B cell (primary cell): ENCODE measurements at regions not wholly inside any gene's neighbourhood (a gene's known extent, or its start where the extent isn't known, plus 50 kb on each side); places are given as distances from the start of the nearest gene placed in this dataset.
"Not testable (repeated sequence)": the region's sequence is repeated elsewhere in the genome, so short reads cannot be mapped to it uniquely, and the experiment has no call there.

Experiments
- ATAC-seq: fragments of 200-7000 bp; cut with Tn5 transposase; one replicate; pipeline ENCODE4 v1.10.0; 2021; ENCODE audit warnings: low read depth, mild to moderate bottlenecking, moderate number of reproducible peaks, moderate library complexity
- CTCF ChIA-PET: fragments of 350-600 bp; sonication (Branson Sonifier 250); formaldehyde crosslinking; loops from one replicate; lab custom pipeline; 2021; ENCODE audit warnings: antibody characterized with exemption, inconsistent platforms; lab: Charles Lee
- POLR2A ChIA-PET: fragments of 350-600 bp; sonication (Branson Sonifier 250); formaldehyde crosslinking; loops from one replicate; lab custom pipeline; 2021; ENCODE audit warnings: antibody characterized with exemption; lab: Charles Lee
- DNase-seq: peaks from one replicate; pipeline ENCODE4 v3.0.0; 2013
- H2AFZ ChIP-seq: 2 replicates; pipeline ENCODE4 v1.6.1; 2012; ENCODE audit warnings: mild to moderate bottlenecking, low read depth, low read length; ENCODE audit not compliant: insufficient read depth, poor library complexity, severe bottlenecking
- H3K27ac ChIP-seq, 2 donors: 1 replicate in 1 of 2; 2 replicates in 1 of 2; pipeline ENCODE4 v1.5.1; 2012 to 2013; ENCODE audit warnings: low read length in 2 of 2, mild to moderate bottlenecking in 2 of 2, moderate library complexity in 1 of 2
- H3K27me3 ChIP-seq, 4 experiments: fragments of 200-600 bp in 1 of 4; sonication (generic) in 1 of 4; replicated peaks in 1 of 4; 1 replicate in 2 of 4; 2 replicates in 2 of 4; pipeline versions ENCODE4 v1.6.1 to v1.7.0; 2013 to 2016; ENCODE audit warnings: low read length in 3 of 4, mild to moderate bottlenecking in 2 of 4, mixed read lengths in 1 of 4, moderate library complexity in 1 of 4; ENCODE audit not compliant: insufficient read depth in 4 of 4, control insufficient read depth in 3 of 4; ENCODE audit errors: control extremely low read depth in 1 of 4
- H3K36me3 ChIP-seq, 2 experiments: replicated peaks in 1 of 2; 1 replicate in 1 of 2; 2 replicates in 1 of 2; pipeline versions ENCODE4 v1.6.1 to v1.7.1; 2013; ENCODE audit warnings: low read length in 1 of 2; ENCODE audit not compliant: insufficient read depth in 2 of 2, control insufficient read depth in 1 of 2; ENCODE audit errors: control extremely low read depth in 1 of 2, extremely low read depth in 1 of 2
- H3K4me1 ChIP-seq, 2 donors: fragments of 200-600 bp in 1 of 2; sonication (generic) in 1 of 2; 1 replicate in 1 of 2; 2 replicates in 1 of 2; pipeline versions ENCODE4 v1.5.1 to v1.6.1; 2013 to 2017; ENCODE audit warnings: low read length in 2 of 2; ENCODE audit not compliant: control insufficient read depth in 2 of 2, insufficient read depth in 2 of 2
- H3K4me2 ChIP-seq: replicated peaks from 2 replicates; pipeline ENCODE3; 2012; ENCODE audit warnings: mild to moderate bottlenecking, low read depth, low read length; ENCODE audit not compliant: poor library complexity, severe bottlenecking
- H3K4me3 ChIP-seq, 5 experiments: fragments of 200-600 bp in 1 of 5; sonication (generic) in 1 of 5; 1 replicate in 3 of 5; 2 replicates in 2 of 5; pipeline versions ENCODE4 v1.5.1 to v1.7.0; 2011 to 2016; ENCODE audit warnings: low read length in 4 of 5, mild to moderate bottlenecking in 4 of 5, low read depth in 2 of 5, control low read depth in 1 of 5, moderate library complexity in 1 of 5; ENCODE audit not compliant: insufficient read depth in 1 of 5; ENCODE audit errors: control extremely low read depth in 1 of 5, extremely low read depth in 1 of 5
- H3K79me2 ChIP-seq: fragments of 200-600 bp; sonication (generic); one replicate; pipeline ENCODE4 v1.6.0; 2016; ENCODE audit warnings: low read length; ENCODE audit not compliant: control insufficient read depth, insufficient read depth
- H3K9ac ChIP-seq: fragments of 200-600 bp; sonication (generic); 2 replicates; pipeline ENCODE4 v1.6.1; 2017; ENCODE audit warnings: mild to moderate bottlenecking, low read length, moderate library complexity
- H3K9me3 ChIP-seq, 3 donors: one replicate each; pipeline versions ENCODE4 v1.6.1 to v1.7.1; 2013; ENCODE audit warnings: low read length in 2 of 3; ENCODE audit not compliant: control insufficient read depth in 2 of 3, insufficient read depth in 1 of 3; ENCODE audit errors: control extremely low read depth in 1 of 3
- H4K20me1 ChIP-seq: 2 replicates; pipeline ENCODE4 v1.6.0; 2012; ENCODE audit warnings: mild to moderate bottlenecking, low read length; ENCODE audit not compliant: insufficient read depth, control insufficient read depth, poor library complexity, severe bottlenecking
- H3K27ac Mint-ChIP-seq: one replicate; pipeline ENCODE4 v1.8.0; 2021; ENCODE audit warnings: mixed read lengths
- H3K27me3 Mint-ChIP-seq: one replicate; pipeline ENCODE4 v1.8.0; 2021; ENCODE audit warnings: mixed read lengths
- H3K4me1 Mint-ChIP-seq: one replicate; pipeline ENCODE4 v1.8.0; 2021; ENCODE audit warnings: mixed read lengths
- H3K4me3 Mint-ChIP-seq: one replicate; pipeline ENCODE4 v1.8.0; 2021; ENCODE audit warnings: mixed read lengths
- H3K9me3 Mint-ChIP-seq: one replicate; pipeline ENCODE4 v1.8.0; 2022; ENCODE audit warnings: mixed read lengths; ENCODE audit not compliant: insufficient read depth
- WGBS: methylation state at CpG from one replicate; pipeline ENCODE4 v1.1.5; 2013; ENCODE audit warnings: missing lambda C conversion rate; ENCODE audit not compliant: insufficient coverage; 5-methylcytosine and 5-hydroxymethylcytosine counted together
- intact Hi-C: fragments of 100-400 bp; cut with micrococcal nuclease; formaldehyde crosslinking; loops from one replicate; pipeline ENCODE4 v1.10.0; 2022

GRCh38 chr11:49798206-49798837, 153.9 kb upstream of the OR4C13 start:
- intact Hi-C loops: not testable (repeated sequence)

GRCh38 chr11:49817705-49818430, 134.3 kb upstream of the OR4C13 start:
- H3K36me3 ChIP-seq, intact Hi-C loops, ATAC-seq, H2AFZ ChIP-seq, H3K27me3 Mint-ChIP-seq, DNase-seq, CTCF ChIA-PET, H3K4me1 ChIP-seq, H3K9ac ChIP-seq, H3K79me2 ChIP-seq, H3K27ac ChIP-seq, H3K27ac Mint-ChIP-seq, H3K4me3 Mint-ChIP-seq, H3K4me1 Mint-ChIP-seq, POLR2A ChIA-PET, H3K9me3 Mint-ChIP-seq, H3K4me2 ChIP-seq, H3K4me3 ChIP-seq, H3K27me3 ChIP-seq, H3K9me3 ChIP-seq, H4K20me1 ChIP-seq: not testable (repeated sequence)
- 94% methylated on average over 22 of the region's 43 CpGs for WGBS

More at GRCh38 chr11:49798206-49798837, 153.9 kb upstream of the OR4C13 start:
- H3K4me3 Mint-ChIP-seq, CTCF ChIA-PET, H3K4me3 ChIP-seq, H4K20me1 ChIP-seq, H3K27ac Mint-ChIP-seq, DNase-seq, H3K79me2 ChIP-seq, H3K36me3 ChIP-seq, H3K9me3 Mint-ChIP-seq, H3K9ac ChIP-seq, POLR2A ChIA-PET, H3K9me3 ChIP-seq, H3K27me3 Mint-ChIP-seq, ATAC-seq, H3K27me3 ChIP-seq, H3K27ac ChIP-seq, H2AFZ ChIP-seq, H3K4me1 Mint-ChIP-seq, H3K4me1 ChIP-seq, H3K4me2 ChIP-seq: not testable (repeated sequence)
- WGBS: 94% methylated on average over 17 of the region's 39 CpGs

GRCh38 chr11:49823188-49823587, 129.0 kb upstream of the OR4C13 start:
- H3K4me1 ChIP-seq, H3K27me3 Mint-ChIP-seq, H3K27ac ChIP-seq, H3K4me3 Mint-ChIP-seq, H3K4me3 ChIP-seq, H3K27me3 ChIP-seq, H4K20me1 ChIP-seq, H3K27ac Mint-ChIP-seq, H3K9ac ChIP-seq, ATAC-seq, H3K4me2 ChIP-seq, H3K79me2 ChIP-seq, DNase-seq, CTCF ChIA-PET, H2AFZ ChIP-seq, H3K9me3 Mint-ChIP-seq, H3K9me3 ChIP-seq, H3K36me3 ChIP-seq, POLR2A ChIA-PET, H3K4me1 Mint-ChIP-seq: not testable (repeated sequence)
- intact Hi-C loops: loop anchor here (10.0 kb wide), 1 partner anchor 858 kb away; no protein-coding TSS in a partner anchor
- WGBS: 100% methylated on average over 2 of the region's 6 CpGs

DNA sequence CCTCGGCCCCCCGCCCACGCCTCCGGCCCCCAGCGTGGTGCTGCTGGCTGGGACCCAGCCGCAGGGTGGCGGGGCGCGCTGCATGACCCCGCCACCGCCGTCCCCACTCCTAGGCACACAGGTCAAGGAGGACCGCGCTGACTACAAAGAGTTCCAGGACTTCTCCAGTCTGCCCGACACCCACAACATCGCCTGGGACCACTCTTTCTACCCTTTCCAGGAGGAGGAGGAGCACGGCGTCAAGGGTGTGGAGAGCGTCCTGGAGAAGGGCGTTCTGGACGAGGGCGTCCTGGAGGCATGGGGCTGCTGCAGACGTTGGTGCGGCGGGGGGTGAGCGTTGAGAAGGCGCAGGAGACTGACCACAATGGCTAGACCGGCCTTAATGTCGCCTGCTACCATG, 101.7 kb upstream of the OR4C13 start:
- peaks cover 0 to 17% (median 0%) of the 10 kb centered on the region in 3 donors for H3K9me3 ChIP-seq
- DNase-seq, H3K4me2 ChIP-seq, H3K4me1 ChIP-seq, H3K27ac ChIP-seq, H2AFZ ChIP-seq, H3K9ac ChIP-seq, H3K27me3 ChIP-seq, H3K4me1 Mint-ChIP-seq, H3K27me3 Mint-ChIP-seq, H3K4me3 Mint-ChIP-seq, POLR2A ChIA-PET, CTCF ChIA-PET, H3K79me2 ChIP-seq, H3K36me3 ChIP-seq, H3K9me3 Mint-ChIP-seq, H3K4me3 ChIP-seq, H4K20me1 ChIP-seq, ATAC-seq, H3K27ac Mint-ChIP-seq, intact Hi-C loops: not testable (repeated sequence)
- WGBS: 95% methylated on average over 23 of the region's 29 CpGs
